ENCODE measurements at regions not wholly inside any gene's neighbourhood (a gene's known extent, or its start where the extent isn't known, plus 50 kb on each side); places are given as distances from the start of the nearest gene placed in this dataset.

DNA sequence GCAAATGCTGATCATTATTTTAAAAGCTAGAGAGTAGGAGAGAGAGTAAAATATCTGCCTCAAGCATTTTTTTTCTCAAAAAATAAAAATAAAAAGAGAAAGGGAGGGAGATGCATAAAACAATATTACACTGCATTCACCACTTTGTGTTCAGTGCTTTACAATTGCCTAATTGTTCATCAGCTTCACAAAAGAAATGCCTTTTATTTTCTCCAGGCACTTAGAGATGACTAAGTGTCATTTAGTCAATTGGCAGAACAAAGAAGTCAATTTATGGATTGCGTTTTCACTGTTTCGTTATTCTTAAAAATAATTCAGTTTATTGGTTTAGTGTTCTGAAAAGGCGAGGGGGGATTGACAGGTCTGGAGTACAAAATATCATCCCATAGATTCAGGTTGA, 232.5 kb upstream of the CCNH start:
- TF ChIP-seq POLR2A (IDR thresholded peaks at IDR 0.05): no peak
- TF ChIP-seq, protein P1, sequence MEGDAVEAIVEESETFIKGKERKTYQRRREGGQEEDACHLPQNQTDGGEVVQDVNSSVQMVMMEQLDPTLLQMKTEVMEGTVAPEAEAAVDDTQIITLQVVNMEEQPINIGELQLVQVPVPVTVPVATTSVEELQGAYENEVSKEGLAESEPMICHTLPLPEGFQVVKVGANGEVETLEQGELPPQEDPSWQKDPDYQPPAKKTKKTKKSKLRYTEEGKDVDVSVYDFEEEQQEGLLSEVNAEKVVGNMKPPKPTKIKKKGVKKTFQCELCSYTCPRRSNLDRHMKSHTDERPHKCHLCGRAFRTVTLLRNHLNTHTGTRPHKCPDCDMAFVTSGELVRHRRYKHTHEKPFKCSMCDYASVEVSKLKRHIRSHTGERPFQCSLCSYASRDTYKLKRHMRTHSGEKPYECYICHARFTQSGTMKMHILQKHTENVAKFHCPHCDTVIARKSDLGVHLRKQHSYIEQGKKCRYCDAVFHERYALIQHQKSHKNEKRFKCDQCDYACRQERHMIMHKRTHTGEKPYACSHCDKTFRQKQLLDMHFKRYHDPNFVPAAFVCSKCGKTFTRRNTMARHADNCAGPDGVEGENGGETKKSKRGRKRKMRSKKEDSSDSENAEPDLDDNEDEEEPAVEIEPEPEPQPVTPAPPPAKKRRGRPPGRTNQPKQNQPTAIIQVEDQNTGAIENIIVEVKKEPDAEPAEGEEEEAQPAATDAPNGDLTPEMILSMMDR (IDR thresholded peaks at IDR 0.05): no peak

Measured in body of pancreas (tissue), 4 donors.